ENCODE measurements at regions not wholly inside any gene's neighbourhood (a gene's known extent, or its start where the extent isn't known, plus 50 kb on each side); places are given as distances from the start of the nearest gene placed in this dataset.
A peak's percentile ranks its signal among the peaks of the same experiment; 100 is the strongest.

DNA sequence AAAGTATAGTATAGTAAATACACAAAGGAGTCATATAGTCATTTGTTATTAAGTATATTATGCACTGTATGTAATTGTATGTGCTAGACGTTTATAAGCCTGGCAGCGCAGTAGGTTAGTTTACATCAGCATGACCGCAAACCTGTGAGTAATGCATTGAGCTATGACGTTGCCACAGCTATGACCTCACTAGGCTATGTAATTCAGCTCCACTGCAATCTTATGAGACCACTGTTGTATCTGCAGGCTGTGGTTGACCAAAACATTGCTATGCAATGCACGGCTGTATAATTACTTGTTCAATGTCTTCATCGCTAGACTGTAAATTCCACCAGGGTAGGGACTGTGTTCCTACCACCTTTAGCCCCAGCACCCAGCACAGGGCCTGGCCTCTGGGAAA is 53.2 kb upstream of the VASH1 start:
- Histone ChIP-seq H3K4me3 (ENCODE audit: low read depth, low read length, poor library complexity, severe bottlenecking) (no peak overlapping the region), H3K9me2 (ENCODE audit: insufficient read depth, low read length) (no peaks in the 10 kb centered on the region), H2AFZ (ENCODE audit: low read length) (no peak overlapping the region), H3K27ac (ENCODE audit: low read depth, low read length, poor library complexity, severe bottlenecking) (no peak overlapping the region), H3K9me3 (ENCODE audit: low read length) (no peaks in the 10 kb centered on the region), H3K4me2 (ENCODE audit: low read length) (no peak overlapping the region), H4K20me1 (ENCODE audit: insufficient read depth, low read length) (no peaks in the 10 kb centered on the region), H3K4me1 (ENCODE audit: insufficient read depth, low read length, poor library complexity, severe bottlenecking) (no peaks in the 10 kb centered on the region), H3K36me3 (ENCODE audit: insufficient read depth, low read length) (no peaks in the 10 kb centered on the region), H3K79me2 (ENCODE audit: insufficient read depth, low read depth, low read length) (no peaks in the 10 kb centered on the region)
- ChIA-PET CTCF (ENCODE audit: unreplicated experiment) (no interaction called here), POLR2A (interaction anchor here (0.6 kb wide), 1 partner anchor 516 kb away, joined by 5 read pairs; no protein-coding TSS in a partner anchor)
- TF ChIP-seq, protein P1, sequence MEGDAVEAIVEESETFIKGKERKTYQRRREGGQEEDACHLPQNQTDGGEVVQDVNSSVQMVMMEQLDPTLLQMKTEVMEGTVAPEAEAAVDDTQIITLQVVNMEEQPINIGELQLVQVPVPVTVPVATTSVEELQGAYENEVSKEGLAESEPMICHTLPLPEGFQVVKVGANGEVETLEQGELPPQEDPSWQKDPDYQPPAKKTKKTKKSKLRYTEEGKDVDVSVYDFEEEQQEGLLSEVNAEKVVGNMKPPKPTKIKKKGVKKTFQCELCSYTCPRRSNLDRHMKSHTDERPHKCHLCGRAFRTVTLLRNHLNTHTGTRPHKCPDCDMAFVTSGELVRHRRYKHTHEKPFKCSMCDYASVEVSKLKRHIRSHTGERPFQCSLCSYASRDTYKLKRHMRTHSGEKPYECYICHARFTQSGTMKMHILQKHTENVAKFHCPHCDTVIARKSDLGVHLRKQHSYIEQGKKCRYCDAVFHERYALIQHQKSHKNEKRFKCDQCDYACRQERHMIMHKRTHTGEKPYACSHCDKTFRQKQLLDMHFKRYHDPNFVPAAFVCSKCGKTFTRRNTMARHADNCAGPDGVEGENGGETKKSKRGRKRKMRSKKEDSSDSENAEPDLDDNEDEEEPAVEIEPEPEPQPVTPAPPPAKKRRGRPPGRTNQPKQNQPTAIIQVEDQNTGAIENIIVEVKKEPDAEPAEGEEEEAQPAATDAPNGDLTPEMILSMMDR (conservative IDR thresholded peaks at IDR 0.05; ENCODE audit: low read length) = no peak
- no peak for TF ChIP-seq EZH2phosphoT487 (IDR thresholded peaks at IDR 0.05; ENCODE audit: borderline replicate concordance, low read depth, low read length)
- no peak for DNase-seq (ENCODE audit: low spot score)
- BruUV-seq (replicated peaks) = no TSS peak
- intact Hi-C loops (cut with micrococcal nuclease; ENCODE audit: unreplicated experiment) = no loop called here

GRCh38 chr14:76708771-76709170 is 52.5 kb upstream of the VASH1 start:
- TF ChIP-seq EZH2phosphoT487 (IDR thresholded peaks at IDR 0.05; ENCODE audit: borderline replicate concordance, low read depth, low read length) = no peak
- TF ChIP-seq, protein P1 (conservative IDR thresholded peaks at IDR 0.05; ENCODE audit: low read length) = no peak
- BruUV-seq (replicated peaks) = no TSS peak
- no peaks in the 10 kb centered on the region for H3K9me2 ChIP-seq (ENCODE audit: insufficient read depth, low read length)
- H4K20me1 ChIP-seq (ENCODE audit: insufficient read depth, low read length) = no peaks in the 10 kb centered on the region
- ChIA-PET POLR2A (no interaction called here), CTCF (ENCODE audit: unreplicated experiment) (no interaction called here)
- H3K4me2 ChIP-seq (ENCODE audit: low read length) = no peak overlapping the region
- no peaks in the 10 kb centered on the region for H3K9me3 ChIP-seq (ENCODE audit: low read length)
- H3K27ac ChIP-seq (ENCODE audit: low read depth, low read length, poor library complexity, severe bottlenecking) = no peak overlapping the region
- H2AFZ ChIP-seq (ENCODE audit: low read length) = no peak overlapping the region
- H3K4me3 ChIP-seq (ENCODE audit: low read depth, low read length, poor library complexity, severe bottlenecking) = no peak overlapping the region
- no peaks in the 10 kb centered on the region for H3K36me3 ChIP-seq (ENCODE audit: insufficient read depth, low read length)
- H3K4me1 ChIP-seq (ENCODE audit: insufficient read depth, low read length, poor library complexity, severe bottlenecking) = no peaks in the 10 kb centered on the region
- no peak for DNase-seq (ENCODE audit: low spot score)
- no peaks in the 10 kb centered on the region for H3K79me2 ChIP-seq (ENCODE audit: insufficient read depth, low read depth, low read length)
- intact Hi-C loops (cut with micrococcal nuclease; ENCODE audit: unreplicated experiment) = no loop called here

- H3K4me1 ChIP-seq (ENCODE audit: insufficient read depth, low read length, poor library complexity, severe bottlenecking) = no peaks in the 10 kb centered on the region
- no peak overlapping the region for H3K4me2 ChIP-seq (ENCODE audit: low read length)
- H3K9me2 ChIP-seq (ENCODE audit: insufficient read depth, low read length) = no peaks in the 10 kb centered on the region
- H3K9me3 ChIP-seq (ENCODE audit: low read length) = no peaks in the 10 kb centered on the region
- ChIA-PET CTCF (ENCODE audit: unreplicated experiment) (interaction anchor here (1.0 to 1.2 kb wide), 4 partner anchors 67 to 101 kb away, joined by 4 to 5 read pairs (median 4); no protein-coding TSS in a partner anchor), POLR2A (interaction anchor here (0.7 to 1.5 kb wide), 4 partner anchors 9 to 106 kb away, joined by 3 read pairs; no protein-coding TSS in a partner anchor)
- H2AFZ ChIP-seq (ENCODE audit: low read length) = no peak overlapping the region
- no peak overlapping the region for H3K27ac ChIP-seq (ENCODE audit: low read depth, low read length, poor library complexity, severe bottlenecking)
- intact Hi-C loops (cut with micrococcal nuclease; ENCODE audit: unreplicated experiment) = loop anchor here (1.0 to 2.0 kb wide), 3 partner anchors 66 to 101 kb away; no protein-coding TSS in a partner anchor
- H3K4me3 ChIP-seq (ENCODE audit: low read depth, low read length, poor library complexity, severe bottlenecking) = no peak overlapping the region
- H4K20me1 ChIP-seq (ENCODE audit: insufficient read depth, low read length) = no peaks in the 10 kb centered on the region
- peak; percentile 66 for DNase-seq (ENCODE audit: low spot score)
- no peaks in the 10 kb centered on the region for H3K79me2 ChIP-seq (ENCODE audit: insufficient read depth, low read depth, low read length)
- no peak for TF ChIP-seq EZH2phosphoT487 (IDR thresholded peaks at IDR 0.05; ENCODE audit: borderline replicate concordance, low read depth, low read length)
- TF ChIP-seq, protein P1 (conservative IDR thresholded peaks at IDR 0.05; ENCODE audit: low read length) = peak; percentile 95
- no peaks in the 10 kb centered on the region for H3K36me3 ChIP-seq (ENCODE audit: insufficient read depth, low read length)
- no TSS peak for BruUV-seq (replicated peaks)
These were observed 50.9 kb upstream of the VASH1 start for GRCh38 chr14:76710056-76711010.

Measured in OCI-LY7 (cell line).